Adrenal gland (tissue), 9 donors: ENCODE measurements at regions not wholly inside any gene's neighbourhood (a gene's known extent, or its start where the extent isn't known, plus 50 kb on each side); places are given as distances from the start of the nearest gene placed in this dataset.

Experiments
- DNase-seq, 7 donors: peaks; one replicate each; pipeline ENCODE4 v3.0.0-alpha.2; 2019 to 2020
- H3K27ac ChIP-seq, 5 donors: fragments of 200-600 bp; sonication (generic) in 4 of 5; 1 replicate in 3 of 5; 2 replicates in 2 of 5; pipeline versions ENCODE4 v1.5.1 to v1.8.0; 2016 to 2020; ENCODE audit warnings: mild to moderate bottlenecking in 1 of 5
- H3K27me3 ChIP-seq: fragments of 200-600 bp; 2 replicates; pipeline ENCODE4 v1.8.0; 2021
- H3K36me3 ChIP-seq, 2 donors: fragments of 200-600 bp; replicated peaks in 1 of 2; 1 replicate in 1 of 2; 2 replicates in 1 of 2; pipeline versions ENCODE4 v1.5.1 to v1.8.0; 2018 to 2022
- H3K4me1 ChIP-seq, 2 donors: fragments of 200-600 bp; replicated peaks in 1 of 2; 1 replicate in 1 of 2; 2 replicates in 1 of 2; pipeline versions ENCODE4 v1.5.1 to v1.8.0; 2018 to 2021
- H3K4me3 ChIP-seq, 4 donors: fragments of 200-600 bp; sonication (generic) in 3 of 4; one replicate each; pipeline ENCODE4 v1.5.1; 2016 to 2018
- H3K9me3 ChIP-seq, 3 donors: fragments of 200-600 bp; sonication (generic) in 1 of 3; replicated peaks in 1 of 3; 1 replicate in 2 of 3; 2 replicates in 1 of 3; pipeline versions ENCODE4 v1.5.1 to v1.8.0; 2016 to 2021
- CTCF ChIP-seq, 6 experiments: fragments of 450-650 bp in 4 of 6; fragments of 200-600 bp in 2 of 6; sonication (generic) in 1 of 6; IDR thresholded peaks; 1 replicate in 5 of 6; 2 replicates in 1 of 6; pipeline versions ENCODE4 v1.5.1 to v1.8.0; 2016 to 2021; ENCODE audit warnings: antibody characterized with exemption in 6 of 6, mild to moderate bottlenecking in 2 of 6, moderate library complexity in 1 of 6
- POLR2A ChIP-seq, 2 donors: fragments of 450-650 bp; IDR thresholded peaks; one replicate each; pipeline ENCODE4 v1.6.1; 2017; ENCODE audit warnings: antibody characterized with exemption in 2 of 2, mild to moderate bottlenecking in 2 of 2, moderate library complexity in 1 of 2
- WGBS, 4 donors: extraction: QIAGEN DNeasy Blood & Tissue Kit in 2 of 4; methylation state at CpG; one replicate each; pipeline versions ENCODE4 v1.1.5 to v1.1.7; 2013 to 2017; 5-methylcytosine and 5-hydroxymethylcytosine counted together
- intact Hi-C, 2 donors: fragments of 100-400 bp; cut with DNase I; formaldehyde crosslinking; loops; one replicate each; pipeline versions ENCODE4 v1.14.1 to v1.15.0; 2022 to 2023
- donor health status: healthy with polysubstance abuse.
- donor health status: Bipolar disorder and iron deficiency.
- donor health status: DM: yes; HTN: yes; CAD: no.
- donor health status: DM: no; HTN: no; CAD: no.
- donor health status: DM: no; HTN: no; CAD: no.

GRCh38 chr4:66330125-66330524, 659.8 kb upstream of the EPHA5 start:
- Histone ChIP-seq H3K27ac (no peak overlapping the region), H3K4me3 (no peak overlapping the region), H3K36me3 (no peaks in the 10 kb centered on the region), H3K4me1 (no peaks in the 10 kb centered on the region), H3K9me3 (no peaks in the 10 kb centered on the region), H3K27me3 (no peaks in the 10 kb centered on the region)
- 69 to 84% (median 72%) methylated on average over 3 of the region's 3 CpGs for WGBS, 4 donors
- no peak for TF ChIP-seq POLR2A (IDR thresholded peaks at IDR 0.05)
- no peak for TF ChIP-seq CTCF (IDR thresholded peaks at IDR 0.05)
- DNase-seq, result no peak
- intact Hi-C loops, result no loop called here

GRCh38 chr4:66328803-66329574, 658.7 kb upstream of the EPHA5 start:
- no peak for TF ChIP-seq CTCF (IDR thresholded peaks at IDR 0.05)
- TF ChIP-seq POLR2A (IDR thresholded peaks at IDR 0.05), result no peak
- WGBS, 4 donors, result 54 to 67% (median 58%) methylated on average over 5 of the region's 5 CpGs
- Histone ChIP-seq H3K4me3 (no peak overlapping the region), H3K4me1 (no peaks in the 10 kb centered on the region), H3K27me3 (no peaks in the 10 kb centered on the region), H3K27ac (no peak overlapping the region), H3K9me3 (no peaks in the 10 kb centered on the region), H3K36me3 (no peaks in the 10 kb centered on the region)
- intact Hi-C loops, result no loop called here
- no peak for DNase-seq

- H3K36me3 ChIP-seq, result no peaks in the 10 kb centered on the region
- DNase-seq, result no peak
- 49 to 68% (median 56%) methylated on average over 3 of the region's 3 CpGs for WGBS, 4 donors
Observed at GRCh38 chr4:66307641-66308438, 637.6 kb upstream of the EPHA5 start.

More at GRCh38 chr4:66307641-66308438, 637.6 kb upstream of the EPHA5 start:
- H3K9me3 ChIP-seq, result no peaks in the 10 kb centered on the region
- H3K4me1 ChIP-seq, result no peaks in the 10 kb centered on the region
- no peaks in the 10 kb centered on the region for H3K27me3 ChIP-seq
- no peak overlapping the region for H3K4me3 ChIP-seq
- intact Hi-C loops, result no loop called here
- H3K27ac ChIP-seq, result no peak overlapping the region
- no peak for TF ChIP-seq CTCF (IDR thresholded peaks at IDR 0.05)
